DND-41 (cell line): ENCODE measurements at regions not wholly inside any gene's neighbourhood (a gene's known extent, or its start where the extent isn't known, plus 50 kb on each side); places are given as distances from the start of the nearest gene placed in this dataset.

ENCODE experiments used
- ATAC-seq: fragments of 200-7000 bp; cut with Tn5 transposase; 3 replicates; pipeline ENCODE4 v1.9.1; 2021; ENCODE audit warnings: low read depth; ENCODE audit not compliant: insufficient read depth
- DNase-seq: peaks from one replicate; pipeline ENCODE4 v3.0.0-alpha.2; 2020
- H2AFZ ChIP-seq: 2 replicates; pipeline ENCODE4 v1.6.0; 2012; ENCODE audit warnings: low read depth, low read length
- H3K27ac ChIP-seq: 2 replicates; pipeline ENCODE4 v1.5.1; 2012; ENCODE audit warnings: low read length, inconsistent platforms
- H3K27me3 ChIP-seq: fragments of 200-600 bp; sonication (generic); 2 replicates; pipeline ENCODE4 v1.6.0; 2012; ENCODE audit warnings: low read length, mild to moderate bottlenecking, inconsistent platforms; ENCODE audit not compliant: insufficient read depth, poor library complexity
- H3K36me3 ChIP-seq: 2 replicates; pipeline ENCODE4 v1.5.1; 2012; ENCODE audit warnings: low read length, inconsistent platforms; ENCODE audit not compliant: insufficient read depth
- H3K4me1 ChIP-seq: 2 replicates; pipeline ENCODE4 v1.5.1; 2012; ENCODE audit warnings: mild to moderate bottlenecking, low read length; ENCODE audit not compliant: insufficient read depth
- H3K4me2 ChIP-seq: 2 replicates; pipeline ENCODE4 v1.6.0; 2012; ENCODE audit warnings: mild to moderate bottlenecking, moderate library complexity, low read length, inconsistent platforms; ENCODE audit not compliant: insufficient read depth
- H3K4me3 ChIP-seq, 2 experiments: fragments of 200-600 bp in 1 of 2; shearing (Covaris generic) in 1 of 2; 2 replicates each; pipeline ENCODE4 v1.5.1; 2012 to 2016; ENCODE audit warnings: inconsistent platforms in 2 of 2, low read length in 2 of 2, mild to moderate bottlenecking in 2 of 2, low read depth in 1 of 2, moderate library complexity in 1 of 2
- H3K79me2 ChIP-seq: 2 replicates; pipeline ENCODE4 v1.6.0; 2012; ENCODE audit warnings: low read length, inconsistent platforms; ENCODE audit not compliant: insufficient read depth
- H3K9ac ChIP-seq: 2 replicates; pipeline ENCODE4 v1.6.0; 2012; ENCODE audit warnings: low read depth, mild to moderate bottlenecking, inconsistent platforms, low read length, moderate library complexity
- H3K9me3 ChIP-seq: 2 replicates; pipeline ENCODE4 v1.5.1; 2012; ENCODE audit warnings: low read length, moderate library complexity, mild to moderate bottlenecking, inconsistent platforms; ENCODE audit not compliant: insufficient read depth, severe bottlenecking
- H4K20me1 ChIP-seq: 2 replicates; pipeline ENCODE4 v1.6.0; 2012; ENCODE audit warnings: low read length; ENCODE audit not compliant: insufficient read depth
- EZH2 ChIP-seq: IDR thresholded peaks from 3 replicates; pipeline ENCODE4 v1.6.1; 2012; ENCODE audit warnings: borderline replicate concordance, low read depth, mild to moderate bottlenecking, moderate library complexity, low read length, inconsistent platforms; ENCODE audit not compliant: severe bottlenecking
- TF ChIP-seq, protein P1 (sequence below): IDR thresholded peaks from 2 replicates; pipeline ENCODE4 v1.5.1; 2012; ENCODE audit warnings: borderline replicate concordance, low read length, moderate library complexity, mild to moderate bottlenecking; ENCODE audit not compliant: poor library complexity, severe bottlenecking; ENCODE audit errors: extremely low read depth

- H3K9me3 ChIP-seq, result no peaks in the 10 kb centered on the region
- no peak overlapping the region for H3K4me2 ChIP-seq
- no peaks in the 10 kb centered on the region for H4K20me1 ChIP-seq
- TF ChIP-seq, protein P1, sequence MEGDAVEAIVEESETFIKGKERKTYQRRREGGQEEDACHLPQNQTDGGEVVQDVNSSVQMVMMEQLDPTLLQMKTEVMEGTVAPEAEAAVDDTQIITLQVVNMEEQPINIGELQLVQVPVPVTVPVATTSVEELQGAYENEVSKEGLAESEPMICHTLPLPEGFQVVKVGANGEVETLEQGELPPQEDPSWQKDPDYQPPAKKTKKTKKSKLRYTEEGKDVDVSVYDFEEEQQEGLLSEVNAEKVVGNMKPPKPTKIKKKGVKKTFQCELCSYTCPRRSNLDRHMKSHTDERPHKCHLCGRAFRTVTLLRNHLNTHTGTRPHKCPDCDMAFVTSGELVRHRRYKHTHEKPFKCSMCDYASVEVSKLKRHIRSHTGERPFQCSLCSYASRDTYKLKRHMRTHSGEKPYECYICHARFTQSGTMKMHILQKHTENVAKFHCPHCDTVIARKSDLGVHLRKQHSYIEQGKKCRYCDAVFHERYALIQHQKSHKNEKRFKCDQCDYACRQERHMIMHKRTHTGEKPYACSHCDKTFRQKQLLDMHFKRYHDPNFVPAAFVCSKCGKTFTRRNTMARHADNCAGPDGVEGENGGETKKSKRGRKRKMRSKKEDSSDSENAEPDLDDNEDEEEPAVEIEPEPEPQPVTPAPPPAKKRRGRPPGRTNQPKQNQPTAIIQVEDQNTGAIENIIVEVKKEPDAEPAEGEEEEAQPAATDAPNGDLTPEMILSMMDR, result no peak
- TF ChIP-seq EZH2, result no peak
- DNase-seq (no peak), ATAC-seq (no peak)
- H3K27ac ChIP-seq, result no peak overlapping the region
- H3K4me1 ChIP-seq, result no peaks in the 10 kb centered on the region
- H3K4me3 ChIP-seq, result no peak overlapping the region
- no peaks in the 10 kb centered on the region for H3K27me3 ChIP-seq
- no peak overlapping the region for H2AFZ ChIP-seq
- H3K36me3 ChIP-seq, result no peaks in the 10 kb centered on the region
- no peaks in the 10 kb centered on the region for H3K79me2 ChIP-seq
- no peak overlapping the region for H3K9ac ChIP-seq
Observed at GRCh38 chr18:67670024-67670543, 153.6 kb upstream of the DSEL start.

DNA sequence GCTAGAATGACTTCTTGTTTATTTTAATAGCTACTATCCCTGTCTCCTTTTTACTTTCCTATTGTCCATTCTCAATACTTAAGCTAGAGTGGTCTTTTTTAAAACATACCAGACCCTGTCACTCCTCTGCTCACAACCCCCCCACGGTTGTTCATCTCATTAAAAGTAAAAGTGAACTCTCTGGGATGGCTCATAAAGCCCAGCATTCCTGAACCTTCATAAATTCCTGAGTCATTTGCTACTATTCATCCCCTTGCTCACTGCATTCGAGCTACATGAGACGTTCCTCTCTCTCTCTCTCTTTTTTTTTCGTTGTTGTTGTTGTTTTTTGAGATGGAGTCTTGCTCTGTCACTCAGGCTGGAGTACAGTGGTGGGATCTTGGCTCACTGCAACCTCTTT, 148.7 kb upstream of the DSEL start:
- Histone ChIP-seq H3K79me2 (no peaks in the 10 kb centered on the region), H3K36me3 (no peaks in the 10 kb centered on the region), H3K4me2 (no peak overlapping the region), H3K9ac (no peak overlapping the region), H3K27ac (no peak overlapping the region), H3K4me3 (no peak overlapping the region), H3K4me1 (no peaks in the 10 kb centered on the region), H3K9me3 (no peaks in the 10 kb centered on the region), H2AFZ (no peak overlapping the region), H3K27me3 (no peaks in the 10 kb centered on the region), H4K20me1 (no peaks in the 10 kb centered on the region)
- DNase-seq, result no peak
- ATAC-seq, result no peak
- no peak for TF ChIP-seq EZH2
- TF ChIP-seq, protein P1, result no peak

DNA sequence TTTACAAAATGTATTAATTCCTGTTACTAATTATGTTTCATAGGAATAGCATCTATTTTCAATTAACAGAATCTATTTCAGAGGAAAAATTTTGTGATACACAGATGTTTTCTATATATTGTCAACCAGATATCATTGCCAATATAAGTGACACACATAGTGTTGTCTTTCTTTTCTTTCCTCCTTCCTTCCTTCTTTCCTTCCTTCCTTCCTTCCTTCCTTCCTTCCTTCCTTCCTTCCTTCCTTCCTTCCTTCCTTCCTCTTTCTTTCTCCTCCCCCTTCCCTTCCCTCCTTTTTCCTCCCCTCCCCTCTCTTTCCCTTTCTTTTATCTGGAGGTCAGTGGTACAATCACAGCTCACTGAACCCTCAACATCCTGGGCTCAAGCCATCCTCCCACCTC, 146.5 kb upstream of the DSEL start:
- no peaks in the 10 kb centered on the region for H4K20me1 ChIP-seq
- H3K79me2 ChIP-seq, result no peaks in the 10 kb centered on the region
- no peak overlapping the region for H3K4me3 ChIP-seq
- DNase-seq (no peak), ATAC-seq (no peak)
- H3K27me3 ChIP-seq, result no peaks in the 10 kb centered on the region
- H3K27ac ChIP-seq, result no peak overlapping the region
- H2AFZ ChIP-seq, result no peak overlapping the region
- no peaks in the 10 kb centered on the region for H3K36me3 ChIP-seq
- no peak overlapping the region for H3K4me2 ChIP-seq
- no peak overlapping the region for H3K9ac ChIP-seq
- H3K4me1 ChIP-seq, result no peaks in the 10 kb centered on the region
- TF ChIP-seq, protein P1, result no peak
- TF ChIP-seq EZH2, result no peak
- no peaks in the 10 kb centered on the region for H3K9me3 ChIP-seq

DNA sequence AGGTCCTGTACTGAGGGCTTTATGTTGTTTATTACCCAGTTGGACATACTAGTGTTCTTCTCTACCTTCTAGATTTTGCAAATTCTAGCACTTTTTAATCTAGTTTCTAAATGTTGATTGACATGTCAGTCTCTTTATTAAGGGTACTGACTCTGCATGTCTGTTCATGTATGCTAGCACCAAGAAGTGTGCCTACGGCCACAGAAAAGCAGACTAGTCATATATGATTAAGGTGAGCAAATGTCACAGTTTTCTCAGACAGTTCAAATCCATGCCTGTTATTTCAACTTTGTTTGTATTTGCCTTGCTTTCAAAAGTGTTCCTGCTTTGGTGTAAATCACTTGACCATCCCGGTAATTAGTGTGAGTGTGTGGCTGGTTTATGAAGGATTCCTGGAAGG, 145.0 kb upstream of the DSEL start:
- no peak overlapping the region for H3K27ac ChIP-seq
- TF ChIP-seq, protein P1, result no peak
- no peak for TF ChIP-seq EZH2

More for the DNA sequence above, 145.0 kb upstream of the DSEL start:
- Histone ChIP-seq H3K36me3 (no peaks in the 10 kb centered on the region), H3K9ac (no peak overlapping the region), H2AFZ (no peak overlapping the region), H3K4me2 (no peak overlapping the region), H3K4me1 (no peaks in the 10 kb centered on the region), H3K79me2 (no peaks in the 10 kb centered on the region), H4K20me1 (no peaks in the 10 kb centered on the region), H3K9me3 (no peaks in the 10 kb centered on the region), H3K4me3 (no peak overlapping the region), H3K27me3 (no peaks in the 10 kb centered on the region)
- DNase-seq (no peak), ATAC-seq (no peak)
